AG09309 (cell line): ENCODE measurements at regions not wholly inside any gene's neighbourhood (a gene's known extent, or its start where the extent isn't known, plus 50 kb on each side); places are given as distances from the start of the nearest gene placed in this dataset.

ENCODE experiments used
- DNase-seq: peaks from one replicate; pipeline ENCODE4 v3.0.0-alpha.2; 2010; ENCODE audit warnings: low read depth
- H3K4me3 ChIP-seq: 2 replicates; pipeline ENCODE4 v1.5.1; 2011; ENCODE audit warnings: mild to moderate bottlenecking, low read depth, low read length, moderate library complexity; ENCODE audit not compliant: control insufficient read depth
- TF ChIP-seq, protein P1 (sequence below): IDR thresholded peaks from 2 replicates; pipeline ENCODE4 v1.5.1; 2011; ENCODE audit warnings: mild to moderate bottlenecking, low read depth, low read length, inconsistent platforms; ENCODE audit not compliant: insufficient read depth, control insufficient read depth; ENCODE audit errors: missing control alignments

GRCh38 chrX:40313269-40313668, 215.5 kb upstream of the BCOR start:
- H3K4me3 ChIP-seq = no peak overlapping the region
- DNase-seq = no peak
- TF ChIP-seq, protein P1, sequence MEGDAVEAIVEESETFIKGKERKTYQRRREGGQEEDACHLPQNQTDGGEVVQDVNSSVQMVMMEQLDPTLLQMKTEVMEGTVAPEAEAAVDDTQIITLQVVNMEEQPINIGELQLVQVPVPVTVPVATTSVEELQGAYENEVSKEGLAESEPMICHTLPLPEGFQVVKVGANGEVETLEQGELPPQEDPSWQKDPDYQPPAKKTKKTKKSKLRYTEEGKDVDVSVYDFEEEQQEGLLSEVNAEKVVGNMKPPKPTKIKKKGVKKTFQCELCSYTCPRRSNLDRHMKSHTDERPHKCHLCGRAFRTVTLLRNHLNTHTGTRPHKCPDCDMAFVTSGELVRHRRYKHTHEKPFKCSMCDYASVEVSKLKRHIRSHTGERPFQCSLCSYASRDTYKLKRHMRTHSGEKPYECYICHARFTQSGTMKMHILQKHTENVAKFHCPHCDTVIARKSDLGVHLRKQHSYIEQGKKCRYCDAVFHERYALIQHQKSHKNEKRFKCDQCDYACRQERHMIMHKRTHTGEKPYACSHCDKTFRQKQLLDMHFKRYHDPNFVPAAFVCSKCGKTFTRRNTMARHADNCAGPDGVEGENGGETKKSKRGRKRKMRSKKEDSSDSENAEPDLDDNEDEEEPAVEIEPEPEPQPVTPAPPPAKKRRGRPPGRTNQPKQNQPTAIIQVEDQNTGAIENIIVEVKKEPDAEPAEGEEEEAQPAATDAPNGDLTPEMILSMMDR = no peak

DNA sequence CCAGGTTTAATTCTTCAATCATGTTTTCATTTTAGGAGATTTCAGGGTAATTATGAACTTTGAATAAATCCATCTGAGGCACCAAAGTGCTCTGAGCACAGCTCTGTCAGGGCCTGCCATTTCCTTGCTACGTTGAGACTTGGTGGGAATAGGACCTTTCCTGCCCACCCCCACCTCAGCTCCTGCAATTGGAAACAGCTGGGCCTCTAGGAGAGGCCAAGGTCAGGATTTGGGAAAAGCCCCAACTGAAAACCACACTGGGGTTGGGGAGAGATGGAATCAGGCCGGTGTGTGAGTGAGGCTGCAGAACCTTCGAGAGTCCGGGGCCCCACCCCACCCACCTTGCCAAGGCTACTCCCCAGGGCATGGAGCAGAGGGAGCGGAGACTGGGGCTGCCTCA, 212.7 kb upstream of the BCOR start:
- TF ChIP-seq, protein P1 = no peak
- no peak overlapping the region for H3K4me3 ChIP-seq
- DNase-seq = no peak

DNA sequence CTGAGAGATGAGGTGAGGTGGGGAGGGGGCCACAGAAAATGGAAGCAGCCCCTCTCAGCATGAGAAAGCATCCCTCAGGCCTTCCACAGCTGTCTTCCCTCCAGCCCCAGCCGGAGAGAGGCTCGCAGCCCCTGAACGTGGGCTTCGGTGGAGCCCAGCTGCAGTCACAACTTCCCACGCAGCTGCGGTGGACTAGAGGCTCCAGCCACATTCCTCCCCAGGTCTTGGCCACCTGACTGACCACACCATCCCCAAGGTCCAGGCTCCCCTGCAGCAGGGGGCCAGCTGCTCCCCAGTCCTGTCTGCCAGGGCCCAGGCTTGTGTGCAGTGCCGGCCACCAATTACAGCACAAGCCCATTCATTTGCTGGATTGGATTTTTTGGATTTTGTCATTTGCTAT, 212.3 kb upstream of the BCOR start:
- no peak for DNase-seq
- TF ChIP-seq, protein P1 = no peak
- H3K4me3 ChIP-seq = no peak overlapping the region

GRCh38 chrX:40307871-40308270, 210.1 kb upstream of the BCOR start:
- DNase-seq = no peak
- TF ChIP-seq, protein P1 = no peak
- no peak overlapping the region for H3K4me3 ChIP-seq

- TF ChIP-seq, protein P1 = no peak
- H3K4me3 ChIP-seq = no peak overlapping the region
- no peak for DNase-seq
Observed at GRCh38 chrX:40304115-40304514, 206.4 kb upstream of the BCOR start.

DNA sequence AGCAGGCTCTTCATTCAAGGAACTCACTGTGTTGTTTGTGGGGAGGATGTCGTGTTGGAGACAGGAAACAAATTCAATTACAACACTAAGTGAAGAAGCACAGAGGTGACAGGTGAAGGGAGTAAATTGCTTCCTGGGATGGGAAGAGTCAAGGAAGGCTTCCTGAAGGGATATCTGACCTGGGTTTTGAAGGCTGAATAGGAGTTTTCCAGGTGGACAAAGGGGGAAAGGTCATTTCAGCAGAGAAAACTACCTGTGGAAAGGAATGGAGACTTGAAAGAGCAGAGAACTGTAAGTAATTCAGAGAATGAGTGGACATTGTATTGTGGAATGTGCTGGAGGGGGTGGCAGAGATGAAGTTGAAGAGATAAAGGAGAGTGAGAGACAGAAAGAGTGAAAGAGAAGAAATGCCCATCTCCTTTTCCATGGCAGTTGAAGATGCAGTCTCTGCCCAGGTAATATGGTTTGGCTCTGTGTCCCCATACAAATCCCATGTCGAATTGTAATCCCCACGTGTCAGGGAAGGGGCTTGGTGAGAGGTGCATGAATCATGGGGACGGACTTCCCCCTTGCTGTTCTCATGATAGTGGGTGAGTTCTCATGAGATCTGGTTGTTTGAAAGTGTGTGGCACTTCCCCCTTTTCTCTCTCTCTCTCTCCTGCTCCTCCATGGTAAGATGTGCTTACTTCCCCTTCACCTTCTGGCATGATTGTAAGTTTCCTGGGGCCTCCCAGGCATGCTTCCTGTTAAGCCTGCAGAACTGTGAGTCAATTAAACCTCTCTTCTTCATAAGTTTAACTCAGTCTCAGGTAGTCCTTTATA, 205.7 kb upstream of the BCOR start:
- no peak for DNase-seq
- no peak overlapping the region for H3K4me3 ChIP-seq
- TF ChIP-seq, protein P1 = no peak
